OCI-LY1 (cell line): ENCODE measurements at regions not wholly inside any gene's neighbourhood (a gene's known extent, or its start where the extent isn't known, plus 50 kb on each side); places are given as distances from the start of the nearest gene placed in this dataset.

Experiments used
- H2AFZ ChIP-seq: fragments of 200-600 bp; sonication (generic), shearing (Covaris generic); 2 replicates; pipeline ENCODE4 v1.6.0; 2014; ENCODE audit warnings: antibody characterized with exemption, mild to moderate bottlenecking, low read length
- H3F3A ChIP-seq: fragments of 200-600 bp; sonication (generic), shearing (Covaris generic); 2 replicates; pipeline ENCODE4 v1.6.0; 2014; ENCODE audit warnings: mild to moderate bottlenecking, antibody characterized with exemption, low read length, moderate library complexity; ENCODE audit not compliant: insufficient read depth
- H3K27ac ChIP-seq: fragments of 200-600 bp; sonication (generic); 2 replicates; pipeline ENCODE4 v1.5.1; 2014; ENCODE audit warnings: low read length, mixed run types, mild to moderate bottlenecking, low read depth; ENCODE audit not compliant: poor library complexity, severe bottlenecking
- H3K27me3 ChIP-seq: fragments of 200-600 bp; sonication (generic); 2 replicates; pipeline ENCODE4 v1.6.0; 2014; ENCODE audit warnings: antibody characterized with exemption, mild to moderate bottlenecking, low read length, moderate library complexity; ENCODE audit not compliant: insufficient read depth
- H3K36me3 ChIP-seq: fragments of 200-600 bp; sonication (generic); 2 replicates; pipeline ENCODE4 v1.6.1; 2014; ENCODE audit warnings: mild to moderate bottlenecking, antibody characterized with exemption, low read length, moderate library complexity, mixed read lengths; ENCODE audit not compliant: insufficient read depth
- H3K4me1 ChIP-seq: fragments of 200-600 bp; sonication (generic); 2 replicates; pipeline ENCODE4 v1.5.1; 2014; ENCODE audit warnings: mild to moderate bottlenecking, low read length, moderate library complexity; ENCODE audit not compliant: insufficient read depth, severe bottlenecking
- H3K4me2 ChIP-seq: fragments of 200-600 bp; sonication (generic), shearing (Covaris generic); 2 replicates; pipeline ENCODE4 v1.6.1; 2014; ENCODE audit warnings: low read length
- H3K4me3 ChIP-seq: fragments of 200-600 bp; sonication (generic); 2 replicates; pipeline ENCODE4 v1.5.1; 2014; ENCODE audit warnings: low read length, low read depth, mild to moderate bottlenecking, mixed read lengths; ENCODE audit not compliant: poor library complexity, severe bottlenecking
- H3K79me2 ChIP-seq: fragments of 200-600 bp; shearing (Covaris generic); 2 replicates; pipeline ENCODE4 v1.6.1; 2016; ENCODE audit warnings: mixed run types, low read length, mixed read lengths; ENCODE audit not compliant: insufficient read depth
- H3K9ac ChIP-seq: fragments of 200-600 bp; sonication (generic), shearing (Covaris generic); 2 replicates; pipeline ENCODE4 v1.6.1; 2014; ENCODE audit warnings: mild to moderate bottlenecking, low read length, mixed read lengths
- H3K9me2 ChIP-seq: fragments of 200-600 bp; sonication (generic), shearing (Covaris generic); 2 replicates; pipeline ENCODE4 v1.6.1; 2014; ENCODE audit warnings: low read depth, mild to moderate bottlenecking, low read length, mixed read lengths
- H3K9me3 ChIP-seq: fragments of 200-600 bp; shearing (Covaris generic); 2 replicates; pipeline ENCODE4 v1.6.1; 2014; ENCODE audit warnings: low read length, mixed read lengths
- H4K20me1 ChIP-seq: fragments of 200-600 bp; sonication (generic), shearing (Covaris generic); 2 replicates; pipeline ENCODE4 v1.6.0; 2016; ENCODE audit warnings: mild to moderate bottlenecking, low read length; ENCODE audit not compliant: insufficient read depth
- CTCF ChIP-seq: fragments of 200-600 bp; sonication (generic), shearing (Covaris generic); IDR thresholded peaks from 2 replicates; pipeline ENCODE4 v1.5.1; 2017; ENCODE audit warnings: mild to moderate bottlenecking, antibody characterized with exemption, low read length, moderate library complexity, mixed read lengths
- EZH2 ChIP-seq: fragments of 200-600 bp; sonication (generic), shearing (Covaris generic); IDR thresholded peaks from 2 replicates; pipeline ENCODE4 v1.8.0; 2017; ENCODE audit warnings: borderline replicate concordance, mixed run types, mild to moderate bottlenecking, antibody characterized with exemption, low read length, moderate library complexity, mixed read lengths

- no peaks in the 10 kb centered on the region for H4K20me1 ChIP-seq
- H3F3A ChIP-seq: no peaks in the 10 kb centered on the region; the same call in 1 of the 2 replicates
- no peaks in the 10 kb centered on the region for H3K4me1 ChIP-seq
- H3K27me3 ChIP-seq: no peaks in the 10 kb centered on the region
- no peaks in the 10 kb centered on the region for H3K36me3 ChIP-seq
- no peak overlapping the region for H3K4me2 ChIP-seq
- no peaks in the 10 kb centered on the region for H3K79me2 ChIP-seq
- no peak overlapping the region for H3K9ac ChIP-seq
- H3K4me3 ChIP-seq: no peak overlapping the region
- TF ChIP-seq CTCF: no peak
- TF ChIP-seq EZH2: no peak
- H3K9me3 ChIP-seq: no peaks in the 10 kb centered on the region
- no peaks in the 10 kb centered on the region for H3K9me2 ChIP-seq
- no peak overlapping the region for H3K27ac ChIP-seq
- H2AFZ ChIP-seq: no peak overlapping the region
These were observed 952.5 kb upstream of the MAN1A1 start for GRCh38 chr6:120302041-120302440.

- Histone ChIP-seq H3K9ac (no peak overlapping the region), H3F3A (no peaks in the 10 kb centered on the region), H3K4me3 (no peak overlapping the region), H3K36me3 (no peaks in the 10 kb centered on the region), H4K20me1 (no peaks in the 10 kb centered on the region), H3K79me2 (no peaks in the 10 kb centered on the region), H3K4me1 (no peaks in the 10 kb centered on the region), H3K9me2 (no peaks in the 10 kb centered on the region), H3K4me2 (no peak overlapping the region), H2AFZ (no peak overlapping the region), H3K27me3 (no peaks in the 10 kb centered on the region), H3K27ac (no peak overlapping the region), H3K9me3 (no peaks in the 10 kb centered on the region)
- TF ChIP-seq CTCF: no peak
- no peak for TF ChIP-seq EZH2
These were observed 941.4 kb upstream of the MAN1A1 start for GRCh38 chr6:120290964-120291363.

GRCh38 chr6:120282005-120282404, 932.4 kb upstream of the MAN1A1 start:
- H3K4me1 ChIP-seq: no peaks in the 10 kb centered on the region
- no peaks in the 10 kb centered on the region for H3K79me2 ChIP-seq
- no peak overlapping the region for H3K9ac ChIP-seq
- no peak overlapping the region for H3K4me2 ChIP-seq
- TF ChIP-seq CTCF (no peak), EZH2 (no peak)
- H3F3A ChIP-seq: no peaks in the 10 kb centered on the region
- H3K27ac ChIP-seq: no peak overlapping the region
- H3K9me2 ChIP-seq: no peaks in the 10 kb centered on the region
- no peak overlapping the region for H2AFZ ChIP-seq
- H3K36me3 ChIP-seq: no peaks in the 10 kb centered on the region
- no peaks in the 10 kb centered on the region for H3K27me3 ChIP-seq
- no peak overlapping the region for H3K4me3 ChIP-seq
- no peaks in the 10 kb centered on the region for H3K9me3 ChIP-seq
- H4K20me1 ChIP-seq: no peaks in the 10 kb centered on the region
